ENCODE measurements at regions not wholly inside any gene's neighbourhood (a gene's known extent, or its start where the extent isn't known, plus 50 kb on each side); places are given as distances from the start of the nearest gene placed in this dataset.

DNA sequence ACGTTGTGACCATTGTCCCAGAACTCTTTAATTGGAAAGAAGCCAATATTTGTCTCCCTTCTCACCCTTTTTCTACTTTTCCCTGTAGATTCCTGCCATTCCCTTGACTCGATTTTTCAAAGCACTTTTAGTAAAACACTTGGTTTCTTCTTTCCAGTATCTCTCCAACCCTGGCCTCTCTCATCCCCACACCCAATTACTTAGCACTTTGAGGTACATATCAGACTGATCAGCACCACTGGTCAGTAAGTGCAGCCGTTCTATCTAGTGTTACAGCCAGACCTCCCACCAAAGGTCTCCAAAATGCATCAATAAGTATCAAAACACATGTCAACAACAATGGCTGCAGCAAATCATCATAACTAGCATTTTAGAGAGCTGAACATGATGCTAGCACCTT lies 141.9 kb downstream of the BTG1 start:
- H4K20me1 ChIP-seq (ENCODE audit: insufficient read depth, low read length) = no peaks in the 10 kb centered on the region
- H3K27me3 ChIP-seq (ENCODE audit: low read depth, low read length) = no peaks in the 10 kb centered on the region
- H3K27ac ChIP-seq (ENCODE audit: low read length) = no peak overlapping the region
- H3K9me3 ChIP-seq (ENCODE audit: insufficient read depth, low read length) = 0 out of 2 replicates have a peak, but pooled peaks cover 5% of the 10 kb centered on the region
- no peaks in the 10 kb centered on the region for H3K36me3 ChIP-seq (replicated peaks; ENCODE audit: low read depth, low read length)
- peaks cover 2% of the 10 kb centered on the region for H3K4me1 ChIP-seq (ENCODE audit: low read length)
- no peak overlapping the region for H3K4me3 ChIP-seq (ENCODE audit: low read length)
- TF ChIP-seq, protein P1, sequence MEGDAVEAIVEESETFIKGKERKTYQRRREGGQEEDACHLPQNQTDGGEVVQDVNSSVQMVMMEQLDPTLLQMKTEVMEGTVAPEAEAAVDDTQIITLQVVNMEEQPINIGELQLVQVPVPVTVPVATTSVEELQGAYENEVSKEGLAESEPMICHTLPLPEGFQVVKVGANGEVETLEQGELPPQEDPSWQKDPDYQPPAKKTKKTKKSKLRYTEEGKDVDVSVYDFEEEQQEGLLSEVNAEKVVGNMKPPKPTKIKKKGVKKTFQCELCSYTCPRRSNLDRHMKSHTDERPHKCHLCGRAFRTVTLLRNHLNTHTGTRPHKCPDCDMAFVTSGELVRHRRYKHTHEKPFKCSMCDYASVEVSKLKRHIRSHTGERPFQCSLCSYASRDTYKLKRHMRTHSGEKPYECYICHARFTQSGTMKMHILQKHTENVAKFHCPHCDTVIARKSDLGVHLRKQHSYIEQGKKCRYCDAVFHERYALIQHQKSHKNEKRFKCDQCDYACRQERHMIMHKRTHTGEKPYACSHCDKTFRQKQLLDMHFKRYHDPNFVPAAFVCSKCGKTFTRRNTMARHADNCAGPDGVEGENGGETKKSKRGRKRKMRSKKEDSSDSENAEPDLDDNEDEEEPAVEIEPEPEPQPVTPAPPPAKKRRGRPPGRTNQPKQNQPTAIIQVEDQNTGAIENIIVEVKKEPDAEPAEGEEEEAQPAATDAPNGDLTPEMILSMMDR (IDR thresholded peaks at IDR 0.05; ENCODE audit: low read depth, low read length) = no peak
- no peak for TF ChIP-seq EZH2phosphoT487 (IDR thresholded peaks at IDR 0.05; ENCODE audit: low read depth)
- H3K4me2 ChIP-seq (ENCODE audit: low read length) = no peak overlapping the region
- H3K79me2 ChIP-seq (ENCODE audit: low read length) = no peaks in the 10 kb centered on the region
- no peak overlapping the region for H3K9ac ChIP-seq (ENCODE audit: low read length)
- H2AFZ ChIP-seq (ENCODE audit: low read depth, low read length) = no peak overlapping the region

DNA sequence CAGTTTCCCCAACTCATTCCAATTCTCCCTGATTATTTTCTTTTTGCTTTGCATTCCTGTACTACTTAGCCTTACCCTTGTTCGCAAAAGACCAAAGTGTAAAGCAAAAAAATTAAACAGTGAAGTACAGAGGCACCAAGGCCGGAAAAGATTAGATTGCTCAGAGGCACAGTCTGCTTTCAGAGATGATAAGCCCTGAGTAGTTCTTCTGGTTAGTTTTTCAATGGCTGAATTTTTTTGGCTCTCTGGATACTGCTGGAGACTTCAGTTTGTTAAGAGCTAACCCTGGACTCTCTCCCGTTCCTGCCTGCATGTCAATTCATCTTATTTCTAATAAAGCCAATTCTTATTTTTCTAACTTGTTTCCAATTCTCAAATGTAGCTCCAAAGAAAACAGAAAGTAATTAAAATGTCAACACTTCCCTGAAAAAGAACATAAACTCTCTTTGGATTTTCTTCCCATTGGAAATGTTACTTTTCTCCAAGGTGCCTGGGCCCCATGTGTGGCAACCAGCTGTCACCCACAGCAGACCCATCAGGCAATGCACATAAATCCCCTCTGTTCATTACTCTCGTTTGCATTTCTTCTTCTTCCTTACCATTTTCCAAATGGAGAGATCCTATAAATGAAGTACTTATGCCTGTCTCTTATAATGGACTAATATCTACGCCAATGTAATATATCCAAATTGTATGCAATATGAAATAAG lies 142.8 kb downstream of the BTG1 start:
- no peaks in the 10 kb centered on the region for H3K79me2 ChIP-seq (ENCODE audit: low read length)
- H3K4me1 ChIP-seq (ENCODE audit: low read length) = peaks cover 11% of the 10 kb centered on the region
- H3K36me3 ChIP-seq (replicated peaks; ENCODE audit: low read depth, low read length) = no peaks in the 10 kb centered on the region
- no peaks in the 10 kb centered on the region for H3K27me3 ChIP-seq (ENCODE audit: low read depth, low read length)
- no peak for TF ChIP-seq EZH2phosphoT487 (IDR thresholded peaks at IDR 0.05; ENCODE audit: low read depth)
- TF ChIP-seq, protein P1 (IDR thresholded peaks at IDR 0.05; ENCODE audit: low read depth, low read length) = no peak
- 0 out of 2 replicates have a peak, but pooled peaks cover 5% of the 10 kb centered on the region for H3K9me3 ChIP-seq (ENCODE audit: insufficient read depth, low read length)
- H2AFZ ChIP-seq (ENCODE audit: low read depth, low read length) = no peak overlapping the region
- no peak overlapping the region for H3K9ac ChIP-seq (ENCODE audit: low read length)
- H3K4me3 ChIP-seq (ENCODE audit: low read length) = no peak overlapping the region
- H3K4me2 ChIP-seq (ENCODE audit: low read length) = no peak overlapping the region
- no peaks in the 10 kb centered on the region for H4K20me1 ChIP-seq (ENCODE audit: insufficient read depth, low read length)
- no peak overlapping the region for H3K27ac ChIP-seq (ENCODE audit: low read length)

DNA sequence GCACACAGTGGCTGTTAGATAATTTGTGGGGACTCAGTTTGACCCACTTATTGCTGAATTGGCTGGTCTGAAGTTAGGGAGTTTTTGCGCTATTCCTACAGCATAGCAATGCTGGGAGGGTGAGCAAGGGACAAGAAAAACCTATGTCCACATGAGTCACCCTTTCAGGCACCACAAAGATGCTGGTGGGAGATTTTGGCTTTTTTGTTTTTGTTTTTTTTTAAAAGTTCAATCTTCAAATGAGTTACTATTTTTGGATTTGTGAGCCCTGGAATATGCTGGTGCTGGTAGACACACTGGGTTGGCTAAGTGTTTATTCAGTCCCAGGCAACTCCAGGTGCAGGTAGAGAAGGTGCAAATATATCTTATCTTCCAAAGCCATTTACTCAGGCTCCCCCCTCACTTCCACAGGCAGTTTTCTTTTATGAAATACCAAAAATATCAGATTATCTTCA lies 143.4 kb downstream of the BTG1 start:
- Histone ChIP-seq H3K4me2 (ENCODE audit: low read length) (no peak overlapping the region), H3K4me1 (ENCODE audit: low read length) (peaks cover 15% of the 10 kb centered on the region), H3K4me3 (ENCODE audit: low read length) (no peak overlapping the region), H3K27me3 (ENCODE audit: low read depth, low read length) (no peaks in the 10 kb centered on the region), H3K79me2 (ENCODE audit: low read length) (no peaks in the 10 kb centered on the region), H3K36me3 (replicated peaks; ENCODE audit: low read depth, low read length) (no peaks in the 10 kb centered on the region), H3K27ac (ENCODE audit: low read length) (no peak overlapping the region), H3K9ac (ENCODE audit: low read length) (no peak overlapping the region), H3K9me3 (ENCODE audit: insufficient read depth, low read length) (0 out of 2 replicates have a peak, but pooled peaks cover 5% of the 10 kb centered on the region), H4K20me1 (ENCODE audit: insufficient read depth, low read length) (no peaks in the 10 kb centered on the region), H2AFZ (ENCODE audit: low read depth, low read length) (no peak overlapping the region)
- TF ChIP-seq, protein P1 (IDR thresholded peaks at IDR 0.05; ENCODE audit: low read depth, low read length) = no peak
- no peak for TF ChIP-seq EZH2phosphoT487 (IDR thresholded peaks at IDR 0.05; ENCODE audit: low read depth)

DNA sequence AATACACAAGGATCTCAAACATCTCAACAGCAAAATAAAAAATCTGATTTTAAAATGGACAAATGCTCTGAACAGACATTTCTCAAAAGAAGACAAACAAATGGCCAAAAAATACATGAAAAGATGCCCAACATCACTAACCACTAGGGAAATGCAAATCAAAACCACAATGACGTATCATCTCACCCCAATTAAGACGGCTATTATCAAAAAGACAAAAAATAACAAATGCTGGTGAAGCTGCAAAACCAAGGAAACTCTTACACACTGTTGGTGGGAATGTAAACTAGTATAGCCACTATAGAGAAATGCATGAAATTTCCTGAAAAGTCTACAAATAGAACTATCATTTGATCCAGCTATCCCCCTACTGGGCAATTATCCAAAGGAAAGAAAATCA lies 145.0 kb downstream of the BTG1 start:
- H3K4me2 ChIP-seq (ENCODE audit: low read length) = no peak overlapping the region
- no peak for TF ChIP-seq EZH2phosphoT487 (IDR thresholded peaks at IDR 0.05; ENCODE audit: low read depth)
- TF ChIP-seq, protein P1 (IDR thresholded peaks at IDR 0.05; ENCODE audit: low read depth, low read length) = no peak
- peaks cover 15% of the 10 kb centered on the region for H3K4me1 ChIP-seq (ENCODE audit: low read length)
- no peak overlapping the region for H3K4me3 ChIP-seq (ENCODE audit: low read length)
- no peaks in the 10 kb centered on the region for H3K27me3 ChIP-seq (ENCODE audit: low read depth, low read length)
- no peaks in the 10 kb centered on the region for H3K79me2 ChIP-seq (ENCODE audit: low read length)
- H3K9ac ChIP-seq (ENCODE audit: low read length) = no peak overlapping the region
- no peaks in the 10 kb centered on the region for H4K20me1 ChIP-seq (ENCODE audit: insufficient read depth, low read length)
- H2AFZ ChIP-seq (ENCODE audit: low read depth, low read length) = no peak overlapping the region
- H3K27ac ChIP-seq (ENCODE audit: low read length) = no peak overlapping the region
- no peaks in the 10 kb centered on the region for H3K36me3 ChIP-seq (replicated peaks; ENCODE audit: low read depth, low read length)
- 0 out of 2 replicates have a peak, but pooled peaks cover 5% of the 10 kb centered on the region for H3K9me3 ChIP-seq (ENCODE audit: insufficient read depth, low read length)

Measured in OCI-LY3 (cell line).